Stimulated activated CD8-positive, alpha-beta memory T cell treated with anti-CD3 and anti-CD28 coated beads, Interleukin-12 subunit alpha, Interleukin-12 subunit beta, amount 100 ng/mL, for 24 hours (primary cell): ENCODE measurements at regions not wholly inside any gene's neighbourhood (a gene's known extent, or its start where the extent isn't known, plus 50 kb on each side); places are given as distances from the start of the nearest gene placed in this dataset.
"Not testable (repeated sequence)": the region's sequence is repeated elsewhere in the genome, so short reads cannot be mapped to it uniquely, and the experiment has no call there.

Experiments used
- DNase-seq: peaks from one replicate; pipeline ENCODE4 v3.0.0-alpha.2; 2020; ENCODE audit errors: extremely low read depth

GRCh38 chr3:59212128-59212779, 162.4 kb upstream of the CFAP20DC start:
- no peak for DNase-seq

DNA sequence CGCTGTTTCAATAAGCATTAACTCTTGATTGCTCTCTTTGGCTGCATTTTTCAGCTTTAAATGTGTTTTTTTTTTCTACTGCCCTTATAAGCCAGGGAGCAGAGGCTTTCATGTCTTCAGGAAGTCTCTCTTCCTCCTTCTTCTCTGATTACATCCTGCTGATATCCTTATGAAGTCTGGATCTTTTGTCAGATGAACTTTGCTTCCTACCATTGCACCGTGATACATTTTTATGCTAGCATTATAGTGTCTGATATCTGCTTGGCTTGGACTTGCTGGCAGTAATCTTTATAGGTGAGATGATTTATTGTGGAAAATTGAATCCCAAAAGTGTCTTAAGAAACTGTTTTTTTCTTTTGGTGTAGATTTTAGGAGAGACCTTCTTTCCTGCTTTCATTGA, 160.4 kb upstream of the CFAP20DC start:
- no peak for DNase-seq

DNA sequence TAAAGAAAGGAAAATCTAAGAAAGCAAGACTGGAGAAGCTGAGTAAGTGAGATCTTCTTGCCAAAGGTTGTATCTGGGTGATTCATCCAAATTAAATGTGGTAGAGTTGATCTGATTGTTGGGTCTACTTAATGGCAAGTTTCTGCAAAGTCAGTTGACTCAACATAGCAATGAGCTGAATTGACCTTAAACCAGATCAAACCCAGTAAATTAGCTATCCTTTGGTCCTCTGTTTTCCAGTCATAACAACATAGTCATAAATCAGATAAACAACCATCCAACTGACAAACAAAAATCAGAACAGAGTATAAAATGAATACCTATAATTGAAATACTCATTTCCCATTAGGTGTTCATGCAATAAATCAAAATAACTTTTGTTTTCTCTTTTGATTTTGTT, 142.6 kb upstream of the CFAP20DC start:
- DNase-seq, result no peak

GRCh38 chr3:59191651-59192050, 141.8 kb upstream of the CFAP20DC start:
- DNase-seq, result no peak

DNA sequence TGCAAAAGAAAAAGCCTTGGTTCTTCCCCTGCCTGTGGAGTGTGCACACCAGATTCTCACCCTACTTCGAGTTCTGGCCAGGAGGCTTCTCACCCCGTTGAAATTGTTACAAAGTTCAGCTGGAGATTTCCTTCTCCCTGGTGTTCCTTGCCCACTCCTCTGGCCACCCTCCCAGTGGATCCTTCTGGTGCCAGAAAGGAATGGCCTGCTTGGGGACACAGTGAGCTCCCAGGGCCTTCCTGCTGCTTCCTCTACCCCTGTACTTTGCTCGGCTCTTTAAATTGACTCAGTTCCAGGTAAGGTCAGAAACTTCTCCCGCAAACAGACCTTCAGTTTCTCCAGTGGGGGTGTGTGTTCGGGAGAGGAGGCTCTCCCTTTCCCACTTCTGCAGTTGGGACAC, 140.1 kb upstream of the CFAP20DC start:
- no peak for DNase-seq

GRCh38 chr3:59189526-59189925, 139.7 kb upstream of the CFAP20DC start:
- no peak for DNase-seq

DNA sequence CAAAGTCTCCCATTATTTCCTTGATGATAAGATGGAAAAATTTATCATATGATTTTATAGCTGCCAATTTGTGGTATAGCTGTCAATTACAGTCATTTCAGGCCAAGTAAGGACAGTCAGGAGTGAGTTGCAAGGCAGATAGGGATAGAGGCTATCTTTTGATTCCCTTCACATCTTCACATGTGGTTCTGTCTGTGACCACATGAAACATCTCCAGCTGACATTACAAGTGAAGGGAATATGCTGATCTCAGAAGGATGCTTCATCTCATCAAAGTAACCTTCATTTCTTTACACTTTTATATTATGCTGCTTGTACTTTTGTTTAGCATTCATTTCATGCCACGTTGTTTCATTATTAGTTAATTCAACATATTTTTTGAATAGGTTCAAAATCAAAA, 136.9 kb upstream of the CFAP20DC start:
- no peak for DNase-seq

DNA sequence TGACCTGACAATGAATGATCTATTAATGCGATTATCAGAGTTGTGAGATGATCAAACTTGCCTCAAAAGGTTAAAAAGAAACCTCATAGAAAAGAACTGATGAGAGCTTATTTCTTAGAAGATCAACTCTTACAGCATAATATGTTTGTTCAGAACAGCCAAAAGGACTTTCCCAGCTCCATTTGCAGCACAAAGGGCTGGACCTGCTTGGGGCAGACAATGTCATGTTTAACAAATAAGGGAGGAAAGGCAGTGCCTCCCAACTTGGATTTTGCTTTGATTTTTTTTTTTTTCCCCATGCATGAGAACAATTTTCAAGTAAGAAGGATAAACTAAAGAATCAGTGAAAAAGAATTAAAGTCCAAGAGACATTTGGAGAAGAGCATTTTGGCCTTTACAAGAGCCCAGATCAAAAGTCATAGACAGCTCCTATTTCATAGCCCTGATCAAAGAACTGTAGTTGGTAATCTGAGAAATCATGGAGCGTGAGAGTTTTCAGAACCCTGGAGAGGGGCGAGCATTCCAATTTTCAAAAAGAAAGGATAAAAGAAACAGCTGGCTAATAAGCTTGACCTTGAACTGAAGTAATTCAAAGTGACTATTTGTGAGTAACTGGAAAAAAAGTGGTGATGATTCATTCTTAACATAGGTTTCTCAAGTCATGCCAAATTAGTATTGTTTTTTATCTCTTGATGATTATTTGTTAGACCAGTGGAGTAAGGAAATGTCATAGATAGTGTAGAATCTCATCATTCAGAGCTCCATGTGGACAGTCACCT, 136.0 kb upstream of the CFAP20DC start:
- no peak for DNase-seq

GRCh38 chr3:59180006-59180405, 130.2 kb upstream of the CFAP20DC start:
- no peak for DNase-seq

DNA sequence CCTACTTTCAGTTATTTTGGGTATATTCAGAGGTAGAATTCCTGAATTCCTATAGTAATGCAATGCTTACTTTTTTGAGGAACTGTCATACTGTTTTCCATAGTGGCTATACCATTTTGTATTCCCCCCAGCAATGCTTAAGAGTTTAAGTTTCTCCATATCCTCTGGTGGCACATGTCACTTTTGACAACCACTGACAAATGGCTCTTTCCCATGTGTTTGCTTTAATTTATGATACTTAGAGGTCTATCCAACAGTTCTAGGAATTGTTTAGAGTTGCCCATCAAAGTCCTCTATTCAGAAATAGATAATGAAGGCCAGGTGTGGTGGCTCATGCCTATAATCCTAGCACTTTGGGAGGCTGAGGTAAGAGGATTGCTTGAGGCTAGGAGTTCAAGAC, 128.9 kb upstream of the CFAP20DC start:
- DNase-seq, result no peak

GRCh38 chr3:59171491-59171890, 121.7 kb upstream of the CFAP20DC start:
- no peak for DNase-seq

- DNase-seq, result not testable (repeated sequence)
Observed at GRCh38 chr3:59170166-59170565, 120.3 kb upstream of the CFAP20DC start.

DNA sequence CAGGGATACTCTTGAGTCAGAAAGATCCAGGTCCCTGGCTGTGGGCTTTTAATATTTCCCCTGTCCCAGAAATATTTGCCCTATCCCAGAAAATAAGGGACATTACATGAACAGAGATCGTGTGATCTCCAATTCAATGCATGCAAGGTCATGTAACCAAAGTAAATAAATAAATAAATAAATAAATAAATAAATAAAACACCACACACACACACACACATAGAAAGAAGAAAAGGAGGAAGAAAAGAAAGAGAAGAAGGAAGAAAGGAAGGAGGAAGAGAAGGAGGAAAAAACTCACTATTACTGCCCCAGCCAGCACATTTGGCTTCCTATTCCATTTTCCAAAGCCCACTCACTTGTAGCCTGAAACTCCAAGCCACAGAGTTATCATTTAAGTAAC, 117.9 kb upstream of the CFAP20DC start:
- DNase-seq, result no peak

DNA sequence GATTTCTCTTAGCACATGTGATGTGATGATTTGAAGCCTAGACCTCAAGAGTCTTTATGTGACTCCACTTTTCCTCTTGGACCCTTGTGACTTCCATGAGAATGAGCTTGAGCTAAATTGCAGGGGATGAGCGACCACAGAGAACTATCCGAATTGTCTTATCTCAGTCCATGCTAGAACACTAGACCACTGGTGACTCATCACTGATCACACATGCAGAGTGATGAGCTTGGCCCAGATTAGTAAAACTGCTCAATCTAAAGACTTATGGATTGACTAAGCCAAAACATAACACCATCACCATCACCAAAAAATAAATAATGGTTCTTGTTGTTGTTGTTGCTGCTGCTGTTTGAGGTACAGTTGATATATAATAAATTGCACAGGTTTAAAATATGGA, 114.1 kb upstream of the CFAP20DC start:
- DNase-seq, result no peak

DNA sequence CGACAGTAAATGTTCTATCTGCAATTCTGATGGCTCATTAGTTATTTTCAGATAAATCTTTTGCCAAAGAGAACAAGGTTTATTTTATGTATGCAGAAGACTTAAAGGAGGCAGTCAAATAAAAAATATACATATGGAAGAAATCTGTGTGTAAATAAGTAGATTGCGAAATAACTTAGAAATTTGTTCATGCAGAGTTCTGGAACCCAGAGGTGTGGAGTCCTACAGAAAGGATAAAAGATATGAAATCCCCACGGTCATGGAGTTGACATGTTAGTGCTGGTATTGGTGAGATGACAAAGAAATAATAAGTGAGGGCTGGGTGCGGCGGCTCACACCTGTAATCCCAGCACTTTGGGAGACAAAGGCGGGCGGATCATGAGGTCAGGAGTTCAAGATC, 111.2 kb upstream of the CFAP20DC start:
- DNase-seq, result no peak

DNA sequence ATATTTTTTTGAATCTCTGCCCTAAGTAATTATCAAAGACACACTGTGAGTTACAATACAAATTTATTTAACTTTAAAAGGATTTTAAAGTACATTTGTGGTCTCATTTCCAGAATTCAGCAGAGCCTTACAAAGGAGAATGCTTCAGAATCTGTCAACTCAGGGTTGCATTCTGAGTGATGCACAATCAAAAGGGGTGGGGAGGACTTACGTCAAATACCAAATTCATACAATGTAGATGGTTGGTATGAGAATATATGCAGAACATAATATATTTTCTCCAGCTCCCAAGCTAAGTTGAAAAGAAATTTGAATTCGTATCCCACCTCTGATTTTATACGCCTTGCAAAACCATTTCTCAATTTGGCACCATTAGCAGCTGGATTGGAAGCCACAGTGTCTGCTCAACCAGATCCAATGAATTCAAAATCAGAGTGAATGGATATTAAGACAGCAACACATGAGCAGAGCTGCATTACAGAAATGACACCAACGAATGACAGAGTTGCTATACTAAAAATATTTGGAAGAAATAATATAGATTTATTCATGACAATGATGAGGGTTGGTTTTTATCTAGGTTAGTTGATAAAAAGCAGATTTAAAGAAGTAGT, 110.4 kb upstream of the CFAP20DC start:
- DNase-seq, result no peak

DNA sequence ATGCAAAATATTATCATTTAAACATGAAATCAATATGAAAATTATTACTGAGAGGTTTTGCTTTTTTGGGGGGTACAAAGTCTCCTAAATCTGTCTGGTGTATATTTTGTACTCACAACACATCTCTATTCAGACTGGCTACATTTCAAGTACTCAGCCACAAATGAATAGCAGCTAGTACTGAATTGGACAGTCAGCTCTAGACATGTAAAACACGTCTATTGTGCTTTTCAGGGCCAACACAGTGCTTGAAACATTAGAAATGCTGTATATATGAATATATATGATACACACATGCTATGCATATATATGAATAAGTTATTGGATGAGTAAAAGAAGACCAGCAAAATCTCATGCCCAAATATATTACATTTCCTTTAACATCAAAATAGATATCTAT, 103.8 kb upstream of the CFAP20DC start:
- no peak for DNase-seq

GRCh38 chr3:59152943-59153342, 103.1 kb upstream of the CFAP20DC start:
- DNase-seq, result no peak

- no peak for DNase-seq
Observed at GRCh38 chr3:59150039-59150438, 100.2 kb upstream of the CFAP20DC start.

- DNase-seq, result no peak
Observed at GRCh38 chr3:59149166-59149565, 99.3 kb upstream of the CFAP20DC start.

DNA sequence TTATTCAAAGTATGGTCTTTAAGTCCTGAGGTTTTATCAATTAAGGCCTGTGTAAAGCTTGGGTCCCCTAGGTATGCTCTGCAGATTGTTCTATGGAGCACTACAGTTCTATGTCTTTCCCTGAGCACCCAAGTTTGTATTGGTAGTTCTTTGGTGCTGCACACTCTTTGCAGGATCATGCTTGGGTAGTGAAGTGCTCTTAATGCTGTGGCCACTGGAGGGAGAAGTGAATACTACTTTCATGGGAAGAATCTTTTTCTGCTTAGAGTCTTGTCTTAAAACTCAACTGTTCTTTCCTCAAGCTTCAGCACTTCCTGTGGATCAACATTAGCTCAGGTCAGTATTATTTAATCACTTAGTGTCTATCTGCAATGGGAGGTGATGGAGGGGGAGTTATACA, 93.6 kb upstream of the CFAP20DC start:
- no peak for DNase-seq

GRCh38 chr3:59142556-59142955, 92.7 kb upstream of the CFAP20DC start:
- no peak for DNase-seq

- DNase-seq, result no peak
Observed at GRCh38 chr3:59138966-59139365, 89.1 kb upstream of the CFAP20DC start.
